ENCODE measurements at regions not wholly inside any gene's neighbourhood (a gene's known extent, or its start where the extent isn't known, plus 50 kb on each side); places are given as distances from the start of the nearest gene placed in this dataset.

DNA sequence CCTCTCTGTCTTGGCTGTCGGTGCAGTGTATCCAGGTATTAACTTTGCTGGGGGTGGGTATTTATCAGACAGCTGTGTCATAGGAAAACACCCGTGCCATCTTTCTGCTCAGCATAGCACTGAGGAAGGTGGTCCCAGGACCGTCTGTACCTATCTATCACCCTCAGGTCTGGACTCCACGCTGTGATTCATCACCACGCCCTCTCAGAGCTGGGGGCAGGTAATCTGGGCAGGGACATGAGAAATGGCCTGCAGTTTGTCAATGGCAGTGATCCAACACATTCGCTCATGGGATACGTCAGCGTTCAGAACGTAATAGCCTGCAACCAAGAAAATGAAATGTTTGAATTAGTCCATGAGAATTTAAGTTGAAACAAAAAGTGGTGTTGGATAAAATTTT is 151.6 kb upstream of the MAP1B start:
- DNase-seq: no peak

DNA sequence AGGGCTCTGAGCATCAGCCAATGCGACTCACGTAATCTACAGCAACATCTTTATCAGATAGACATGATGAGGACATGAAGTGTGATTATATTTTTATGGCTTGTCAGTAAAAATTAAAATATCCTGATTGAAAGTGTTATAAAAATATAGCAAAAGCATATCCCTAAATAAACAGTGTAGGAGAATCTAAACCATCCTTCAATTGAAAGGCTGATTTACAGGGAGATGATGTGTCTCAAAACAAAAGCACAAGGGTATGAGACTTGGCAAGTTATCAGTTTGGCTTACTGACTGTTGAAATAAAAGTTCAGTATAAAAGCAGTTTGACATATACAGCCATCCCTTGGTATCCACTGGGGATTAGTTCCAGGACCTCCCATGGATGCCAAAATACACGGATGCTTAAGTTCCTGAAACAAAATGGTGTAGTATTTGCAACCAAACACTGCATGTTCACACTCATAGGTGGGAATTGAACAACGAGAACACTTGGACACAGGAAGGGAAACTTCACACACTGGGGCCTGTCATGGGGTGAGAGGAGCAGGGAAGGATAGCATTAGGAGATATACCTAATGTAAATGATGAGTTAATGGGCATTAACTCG is 149.9 kb upstream of the MAP1B start:
- DNase-seq: no peak

DNA sequence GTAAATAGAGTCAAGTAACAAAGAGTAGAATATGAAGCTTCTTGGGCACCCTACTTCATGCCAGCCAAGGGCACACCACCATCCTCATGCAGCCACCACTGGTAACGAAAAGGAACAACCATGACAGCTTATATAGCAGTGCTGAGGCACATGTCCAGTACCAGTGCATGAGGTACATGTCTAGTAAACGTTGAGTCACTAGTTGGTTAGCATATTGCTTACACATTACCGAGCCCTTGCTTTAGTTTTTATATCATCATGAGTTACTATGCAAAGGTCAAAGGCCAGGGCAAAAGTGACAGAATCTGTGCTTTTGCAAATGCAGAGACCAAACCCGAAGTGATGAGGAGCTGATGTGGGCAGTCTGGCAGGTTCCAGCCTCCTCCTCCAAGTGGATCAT is 147.1 kb upstream of the MAP1B start:
- DNase-seq: no peak

DNA sequence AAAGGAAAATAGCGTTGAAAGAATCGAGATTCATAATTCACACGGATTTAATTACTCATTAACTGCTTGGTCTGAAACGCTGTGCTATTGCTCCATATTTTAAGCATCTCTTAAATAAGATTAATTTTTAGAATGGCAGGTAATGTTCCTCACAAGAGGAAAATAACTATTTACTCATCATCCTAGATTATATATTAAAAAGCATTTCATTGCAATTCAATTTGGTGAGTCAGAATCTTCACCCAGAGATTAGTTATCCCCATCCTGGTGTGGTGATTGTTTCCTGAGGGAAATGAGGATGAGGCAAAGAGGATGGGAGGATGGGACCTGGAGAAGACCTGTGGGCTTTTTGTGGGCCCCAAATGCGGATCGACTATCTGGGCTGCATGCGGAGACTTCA is 145.5 kb upstream of the MAP1B start:
- DNase-seq: no peak

DNA sequence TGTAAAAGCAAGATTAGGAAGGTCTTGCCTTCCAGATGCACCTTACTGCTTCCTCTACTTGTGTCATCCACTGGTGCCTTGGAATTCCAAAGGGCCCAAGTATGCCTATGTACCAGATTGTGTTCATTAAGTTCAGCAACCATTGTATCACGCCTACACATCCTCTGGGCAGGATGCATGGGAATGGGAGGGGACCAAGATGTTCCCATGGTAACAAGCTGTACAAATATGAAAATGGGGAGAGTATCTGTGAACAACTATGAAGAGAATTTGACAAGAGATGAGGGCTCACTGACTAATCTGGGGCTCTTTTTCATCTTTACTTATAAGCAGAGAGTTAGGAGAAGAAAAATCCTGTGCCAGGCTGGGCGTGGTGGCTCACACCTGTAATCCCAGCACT is 137.8 kb upstream of the MAP1B start:
- no peak for DNase-seq

DNA sequence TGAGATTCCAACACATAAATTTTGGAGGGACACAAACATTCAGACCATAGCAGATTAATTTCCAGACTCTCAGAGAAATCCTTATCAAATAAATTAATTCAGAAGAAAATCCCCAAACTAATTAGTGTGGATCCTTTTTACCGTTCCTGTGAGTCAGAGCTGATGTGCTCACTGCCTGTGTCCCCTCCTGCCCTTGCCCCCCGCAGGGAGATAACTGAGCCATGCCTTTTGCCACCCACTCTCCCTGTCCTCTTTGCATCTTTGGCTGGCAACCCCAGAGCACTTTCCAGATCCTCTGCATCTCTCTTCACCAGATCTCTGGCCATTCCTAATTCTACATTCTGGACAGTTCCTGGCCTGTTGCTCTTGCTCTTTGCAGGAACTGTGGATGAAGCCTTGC is 135.4 kb upstream of the MAP1B start:
- DNase-seq: no peak

DNA sequence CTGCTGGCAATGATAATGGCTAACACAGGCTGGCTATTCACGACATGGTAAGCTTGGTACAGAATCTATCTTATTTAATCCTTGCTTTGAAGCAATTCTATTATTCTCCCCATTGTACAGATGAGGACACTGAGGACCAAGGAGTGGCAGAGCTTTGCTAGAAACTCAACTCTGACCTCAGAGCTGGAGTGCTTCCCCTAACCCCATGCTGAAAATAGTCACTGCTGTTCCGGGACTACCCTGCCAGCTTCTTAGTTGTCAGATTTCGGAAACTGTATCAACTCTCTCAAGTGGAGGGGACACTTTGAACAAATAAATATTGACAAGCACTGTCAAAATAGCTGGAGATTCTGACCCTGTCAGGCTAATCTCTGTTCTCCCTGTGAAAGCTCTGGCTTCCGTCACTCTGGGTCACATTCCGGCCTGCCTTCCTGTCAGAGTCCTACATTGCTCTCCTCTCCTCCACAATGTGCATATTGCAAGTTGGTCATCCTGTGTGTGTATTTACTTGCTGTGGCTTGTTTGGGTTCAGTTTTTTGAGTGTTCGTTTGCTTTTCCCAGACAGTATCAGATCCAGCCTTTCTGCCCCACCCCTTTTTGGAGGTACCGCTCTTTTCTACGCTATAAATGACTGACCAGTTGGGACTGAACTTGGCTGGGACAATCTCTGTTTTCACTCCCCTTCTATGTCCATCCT is 134.3 kb upstream of the MAP1B start:
- no peak for DNase-seq

DNA sequence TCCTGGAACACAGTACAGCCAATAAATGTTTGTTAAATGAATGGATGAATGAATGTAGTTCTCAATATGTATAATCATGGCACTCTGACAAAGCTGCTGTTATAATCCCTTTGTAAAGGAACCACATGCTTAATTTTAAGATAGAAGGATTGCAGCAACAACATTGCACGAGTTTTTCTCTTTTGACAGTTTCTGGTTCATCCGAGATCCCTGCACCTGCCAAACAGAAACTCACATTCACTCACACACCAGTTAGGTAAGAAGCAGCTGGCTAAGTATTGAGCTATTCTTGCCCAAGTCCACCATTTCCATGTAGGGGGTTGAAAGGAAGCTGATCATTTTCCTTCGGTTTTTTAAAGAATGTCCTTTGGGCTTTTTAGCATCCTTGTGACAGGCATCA is 133.7 kb upstream of the MAP1B start:
- DNase-seq: no peak

DNA sequence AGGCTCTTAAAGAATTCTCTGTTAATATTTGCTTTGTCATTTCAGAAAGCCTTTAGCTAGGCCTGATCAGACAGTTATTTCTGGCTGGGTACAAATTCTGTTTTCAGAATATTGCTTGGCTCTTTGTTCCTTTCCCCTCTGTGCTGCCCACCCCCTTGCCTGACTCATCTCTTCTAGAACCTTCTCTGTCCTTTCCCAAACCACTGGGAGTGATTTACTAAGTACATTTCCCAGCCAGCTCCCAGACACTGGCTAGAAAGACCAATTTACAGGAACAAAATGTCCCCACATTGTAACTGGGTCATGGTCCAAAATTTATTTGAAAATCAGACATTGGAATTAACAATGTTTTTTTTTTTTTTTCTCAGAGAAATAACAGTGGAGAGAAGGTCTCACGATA is 133.1 kb upstream of the MAP1B start:
- no peak for DNase-seq

DNA sequence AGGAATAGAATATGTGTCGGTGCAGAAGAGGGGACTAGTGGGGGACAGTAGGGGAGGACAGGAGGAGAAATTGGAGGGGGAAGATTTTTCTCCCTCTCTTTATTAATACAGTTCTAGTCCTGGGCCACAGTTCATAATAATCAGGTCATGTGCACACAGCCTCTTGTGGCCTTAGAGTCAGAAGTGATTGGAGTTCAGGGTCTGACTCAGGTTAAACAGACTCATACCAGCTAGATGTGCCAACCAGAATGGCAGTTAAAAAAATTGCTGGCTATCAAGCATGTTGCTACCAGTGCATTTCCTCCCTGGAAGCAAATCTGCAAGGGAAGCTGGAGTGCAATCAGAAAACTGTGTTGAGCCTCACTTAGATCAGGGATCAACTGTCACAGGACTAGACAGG is 132.7 kb upstream of the MAP1B start:
- no peak for DNase-seq

DNA sequence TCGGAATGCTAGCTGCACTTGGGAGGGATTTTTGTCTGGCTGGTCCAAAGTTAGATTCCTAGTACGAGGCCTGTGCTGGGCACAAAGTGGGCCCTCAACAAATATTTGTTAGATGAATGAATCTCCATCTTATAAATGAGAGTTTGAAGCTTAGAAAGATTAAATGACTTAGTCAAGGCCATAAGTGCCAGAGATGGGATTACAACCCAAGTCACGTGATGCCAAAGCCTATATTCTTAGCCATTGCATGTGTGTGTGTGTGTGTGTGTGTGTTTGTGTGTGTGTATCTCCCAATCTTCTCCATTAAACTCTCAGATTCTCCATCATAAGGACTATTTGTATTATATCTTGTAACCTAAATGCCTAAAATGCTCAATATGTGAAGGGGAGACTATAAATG is 130.8 kb upstream of the MAP1B start:
- DNase-seq: no peak

DNA sequence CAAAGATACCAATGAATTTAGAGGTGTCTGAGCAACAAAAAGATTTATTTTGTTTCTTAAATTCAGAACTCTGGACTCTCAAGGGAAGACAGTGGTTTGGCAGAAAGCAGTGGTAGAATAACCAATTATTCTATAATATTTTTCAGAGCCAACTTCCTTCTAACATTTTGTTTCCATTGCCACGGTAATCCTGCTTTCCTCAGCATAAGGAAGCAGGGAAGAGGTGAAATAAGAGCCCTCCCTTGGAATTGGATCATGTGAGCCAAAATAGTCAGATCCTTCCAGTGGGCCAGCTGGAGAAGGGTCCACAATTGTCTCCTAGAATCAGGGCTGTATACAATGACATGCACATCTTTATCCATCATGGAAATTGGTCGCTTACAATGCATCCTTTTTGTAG is 130.0 kb upstream of the MAP1B start:
- no peak for DNase-seq

DNA sequence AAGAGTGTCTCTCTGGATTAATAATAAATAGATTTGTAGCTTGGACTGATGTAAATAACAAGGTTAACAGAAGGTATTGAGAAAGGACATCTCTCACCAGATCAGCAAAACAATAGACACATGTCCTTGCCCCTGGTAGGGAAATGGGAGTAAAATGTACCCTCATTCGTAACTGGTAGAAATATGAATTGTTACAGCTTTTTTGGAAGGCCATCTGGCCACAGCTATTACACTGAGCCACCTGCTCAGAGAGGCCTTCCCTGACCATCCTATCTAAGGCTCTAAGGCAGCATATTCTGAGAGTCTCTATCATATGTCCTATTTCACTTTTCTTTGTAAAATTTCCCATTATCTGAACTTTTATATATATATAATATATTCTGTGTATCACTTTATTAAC is 129.1 kb upstream of the MAP1B start:
- no peak for DNase-seq

DNA sequence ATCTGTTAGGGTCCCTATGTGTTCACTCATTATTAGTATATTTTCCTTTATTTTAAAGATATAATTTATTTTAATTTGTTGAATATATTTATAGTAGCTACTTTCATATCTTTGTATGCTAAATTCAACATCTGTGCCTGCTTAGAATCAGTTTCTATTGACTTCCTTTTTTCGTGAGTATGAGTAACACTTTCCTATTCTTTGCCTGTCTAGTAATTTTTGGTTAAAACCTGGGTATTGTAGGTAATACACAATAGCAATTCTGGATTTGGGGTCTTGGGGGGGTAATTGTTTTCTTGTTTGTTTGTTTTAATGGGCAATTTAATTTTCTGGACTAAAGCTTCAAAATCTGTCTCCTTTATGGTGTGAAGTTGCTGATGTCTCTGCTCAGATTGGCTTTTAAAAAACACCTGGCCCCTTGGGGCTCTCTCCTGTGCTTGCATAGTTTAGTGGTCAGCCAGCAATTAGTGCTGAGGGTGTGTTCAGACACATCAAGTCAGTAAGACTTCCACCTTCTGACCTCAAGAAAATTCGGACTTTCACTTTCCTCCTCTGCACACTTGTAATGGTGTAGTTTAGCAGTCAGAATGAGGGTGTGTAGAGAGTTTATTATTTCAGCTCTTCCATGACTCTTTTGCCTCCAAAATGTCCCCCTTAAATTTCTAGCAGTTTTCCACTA is 124.4 kb upstream of the MAP1B start:
- no peak for DNase-seq

DNA sequence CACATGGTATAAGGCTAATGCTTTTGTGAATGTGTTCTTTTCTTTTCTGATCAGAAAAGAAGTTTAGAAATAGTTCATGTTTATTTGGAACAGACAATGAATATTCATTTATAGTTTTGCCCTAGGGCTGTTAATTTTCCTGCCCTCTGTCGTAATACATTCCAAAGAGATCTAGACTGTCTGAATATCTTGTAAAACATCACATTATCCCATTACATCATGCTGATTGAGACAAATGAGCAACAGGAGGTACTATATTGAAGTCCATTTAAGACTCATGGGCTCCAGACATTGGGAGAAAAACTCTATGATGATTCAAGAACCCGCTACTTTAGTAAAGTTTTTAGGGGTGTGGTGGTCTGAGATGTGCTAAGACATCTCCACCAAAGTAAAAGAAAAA is 121.2 kb upstream of the MAP1B start:
- DNase-seq: no peak

DNA sequence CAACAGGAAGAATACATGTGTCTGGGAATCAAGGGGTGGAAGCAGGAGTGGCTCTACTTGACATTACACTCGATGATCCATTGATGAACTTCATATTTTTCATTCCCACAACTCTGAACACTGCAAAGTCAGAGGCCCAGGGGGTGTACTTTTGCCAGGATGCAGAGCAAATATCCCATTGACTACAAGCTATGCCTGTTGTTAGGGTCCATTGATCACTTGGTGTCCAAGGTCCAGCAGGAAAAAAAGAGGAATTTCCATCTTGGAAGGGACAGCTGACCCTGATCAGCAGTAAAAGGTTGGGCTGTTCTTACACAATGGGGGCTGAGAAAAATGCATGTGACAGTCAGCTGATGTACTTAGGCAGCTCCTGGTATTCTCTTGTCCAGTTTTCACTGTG is 118.5 kb upstream of the MAP1B start:
- DNase-seq: no peak

DNA sequence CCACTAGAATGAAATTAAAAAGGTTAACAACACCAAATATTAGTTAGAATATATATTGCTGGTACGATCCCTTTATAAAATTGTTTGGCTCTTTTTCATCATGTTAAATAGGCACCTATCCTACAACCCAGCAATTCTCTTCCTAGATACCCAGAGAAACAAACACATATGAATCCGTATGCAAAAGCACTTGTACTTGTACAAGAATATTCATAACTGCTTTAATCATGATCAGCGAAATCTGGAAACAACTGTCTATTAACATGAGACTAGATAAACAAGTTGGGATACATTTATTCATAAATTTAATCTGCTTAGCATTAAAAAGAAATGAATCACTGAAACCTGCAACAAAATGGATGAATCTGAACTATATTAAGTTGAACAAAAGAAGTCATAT is 113.7 kb upstream of the MAP1B start:
- no peak for DNase-seq

DNA sequence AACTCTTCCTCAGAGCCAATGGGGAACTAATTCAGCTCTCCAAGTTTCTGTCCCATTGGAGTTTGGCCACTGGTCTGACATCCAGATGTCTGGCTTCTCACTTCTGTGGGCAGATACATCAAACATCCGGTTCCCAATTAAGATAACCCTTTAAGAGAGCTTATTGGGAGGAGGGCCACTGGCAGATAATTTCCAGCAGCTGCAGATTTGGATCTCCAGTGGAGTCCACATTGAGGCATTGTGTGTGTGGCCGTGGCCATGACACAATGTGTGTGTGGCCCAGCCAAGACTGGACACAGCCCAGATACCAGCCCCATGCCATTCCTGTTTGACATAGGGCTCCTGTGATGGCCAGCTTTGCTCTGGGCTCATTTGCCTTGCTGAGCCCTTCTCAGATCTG is 110.5 kb upstream of the MAP1B start:
- no peak for DNase-seq

DNA sequence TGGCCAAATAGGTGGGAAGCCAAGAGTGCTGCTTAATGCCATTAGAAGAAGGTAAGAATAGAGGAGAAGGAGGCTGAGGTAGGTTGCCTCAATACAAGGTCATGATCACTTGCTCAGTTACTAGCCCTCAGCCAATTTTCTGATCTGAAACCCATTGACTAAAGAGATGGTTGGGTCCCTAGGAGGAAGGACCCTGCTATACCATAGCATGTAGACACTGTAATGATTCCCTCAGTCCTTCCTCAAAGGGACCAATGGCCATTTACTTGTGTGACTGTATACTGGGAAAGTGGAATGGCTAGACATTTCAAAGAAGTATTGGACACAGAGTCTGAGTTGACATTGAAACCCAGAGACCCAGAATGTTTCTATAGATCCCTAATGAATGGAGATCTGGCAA is 108.5 kb upstream of the MAP1B start:
- DNase-seq: no peak

DNA sequence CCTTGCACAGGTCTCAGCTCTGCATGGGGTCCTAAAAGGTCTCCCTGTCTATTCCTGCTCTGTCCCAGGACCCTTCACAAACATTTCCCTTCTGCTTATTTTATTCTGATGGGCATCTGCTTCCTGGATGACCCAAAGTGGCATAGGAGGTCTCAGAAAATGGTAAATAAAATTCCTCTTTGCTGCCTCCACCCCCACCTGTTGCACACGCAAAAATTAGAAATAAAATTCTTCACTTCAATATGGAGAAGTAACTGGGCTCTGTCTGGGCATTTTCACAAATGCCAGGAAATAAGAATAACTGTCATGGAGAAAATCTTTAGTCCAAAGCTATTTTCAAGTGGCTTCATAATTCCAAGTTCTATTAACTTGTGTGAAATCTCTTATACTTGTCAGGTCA is 106.6 kb upstream of the MAP1B start:
- DNase-seq: no peak

DNA sequence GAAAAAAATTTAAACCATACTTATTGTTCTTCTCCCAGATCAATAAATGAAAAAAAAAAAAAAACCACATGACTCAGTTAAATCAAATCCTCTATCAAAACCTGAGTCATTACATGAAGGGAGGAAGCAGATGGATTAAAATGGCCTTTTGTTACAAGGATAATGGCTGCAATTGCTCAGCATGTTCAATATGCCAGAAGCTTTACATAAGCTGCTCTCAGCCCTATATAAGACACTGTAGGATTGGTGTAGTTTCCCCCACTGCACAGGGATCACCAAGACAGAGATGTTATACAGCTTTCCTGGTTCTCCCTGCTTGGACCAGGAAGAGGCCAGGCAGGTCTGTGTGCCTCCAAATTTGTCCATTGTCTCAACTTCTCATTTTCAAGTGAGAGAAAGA is 101.6 kb upstream of the MAP1B start:
- no peak for DNase-seq

DNA sequence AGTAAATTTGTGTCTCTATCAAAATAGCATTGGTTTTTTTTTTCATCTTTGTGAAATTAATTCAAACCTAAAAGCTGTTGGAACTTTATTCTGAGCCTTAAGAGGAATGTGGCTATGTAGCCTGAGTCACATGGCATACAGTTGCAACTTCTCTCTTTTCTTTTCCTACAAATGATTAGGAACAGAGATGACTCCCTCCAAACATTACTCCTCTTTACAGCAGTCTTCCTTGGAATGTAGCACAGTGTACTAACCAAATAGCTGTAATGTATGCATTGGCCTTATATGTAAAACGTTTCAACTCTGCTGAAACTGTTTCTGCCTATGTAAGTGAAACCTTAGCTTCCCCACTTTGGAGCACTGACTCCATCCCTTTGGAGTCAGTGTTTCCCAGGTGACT is 100.9 kb upstream of the MAP1B start:
- DNase-seq: no peak

DNA sequence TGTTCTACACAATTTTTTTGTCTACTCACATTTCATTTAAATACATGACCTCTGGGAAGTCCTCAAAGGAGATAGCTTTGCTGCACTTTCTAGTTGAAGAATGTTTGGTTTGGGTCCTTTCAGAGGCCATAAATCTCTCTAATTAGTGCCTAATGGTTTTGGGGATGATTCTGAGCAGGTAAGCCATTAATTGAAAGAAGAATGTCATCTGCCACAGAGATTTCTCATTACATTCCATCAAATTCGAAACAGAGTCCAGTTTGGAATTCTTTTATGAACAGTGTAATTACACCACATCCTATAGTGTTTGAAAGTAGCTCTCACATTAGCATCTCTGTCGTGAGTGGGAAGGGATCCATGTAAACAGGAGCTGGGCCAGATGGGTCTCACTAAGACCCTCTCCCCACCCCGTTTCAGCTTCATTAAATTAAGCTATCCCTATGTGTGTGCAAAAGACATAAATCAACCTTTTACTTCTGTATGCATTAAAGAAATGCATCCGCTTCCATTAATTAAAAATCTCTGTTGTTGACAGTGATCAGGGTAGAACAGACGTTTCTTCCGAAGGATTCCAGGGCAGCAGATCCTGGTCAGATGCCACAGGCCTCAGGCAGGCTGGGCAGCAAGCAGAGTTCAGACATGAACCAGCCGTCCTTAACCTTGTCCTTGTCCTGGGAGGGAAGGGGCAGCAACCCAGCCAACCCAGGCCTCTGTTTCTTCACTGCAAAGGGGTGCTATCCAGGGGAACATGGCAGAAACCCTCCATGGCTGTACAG is 99.8 kb upstream of the MAP1B start:
- DNase-seq: no peak

DNA sequence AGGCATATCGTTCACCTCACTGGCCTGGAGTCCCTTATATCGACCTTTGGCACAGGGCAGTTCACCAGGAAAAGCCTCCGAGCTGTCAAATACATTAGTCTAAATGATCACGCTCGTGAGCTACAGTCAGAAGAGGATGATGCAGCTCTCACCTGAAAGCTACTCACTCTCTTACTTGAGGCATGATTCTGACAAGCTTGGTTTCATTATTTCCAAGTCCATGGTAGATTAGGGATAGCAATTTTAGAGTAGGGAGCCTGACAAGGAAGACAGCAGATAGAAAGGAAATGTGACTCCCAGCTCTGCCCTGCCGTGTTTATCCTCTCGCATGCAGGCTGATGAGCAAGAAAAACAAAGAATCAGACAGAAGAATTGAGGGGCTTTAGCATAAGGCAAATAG is 98.0 kb upstream of the MAP1B start:
- DNase-seq: no peak
